ENCODE measurements at regions not wholly inside any gene's neighbourhood (a gene's known extent, or its start where the extent isn't known, plus 50 kb on each side); places are given as distances from the start of the nearest gene placed in this dataset.
"Not testable (repeated sequence)": the region's sequence is repeated elsewhere in the genome, so short reads cannot be mapped to it uniquely, and the experiment has no call there.

- no peaks in the 10 kb centered on the region for H3K4me1 ChIP-seq (ENCODE audit: insufficient read depth)
- H3K27ac ChIP-seq: no peak overlapping the region
- no peaks in the 10 kb centered on the region for H3K36me3 ChIP-seq (replicated peaks; ENCODE audit: insufficient read depth, low read depth)
- H2AFZ ChIP-seq: no peak overlapping the region
- no peak for TF ChIP-seq CTCF (IDR thresholded peaks at IDR 0.05; ENCODE audit: poor library complexity)
- TF ChIP-seq EZH2 (IDR thresholded peaks at IDR 0.05; ENCODE audit: borderline replicate concordance): no peak
- no peak for TF ChIP-seq EZH2phosphoT487 (IDR thresholded peaks at IDR 0.05; ENCODE audit: low read depth, severe bottlenecking, unreplicated experiment)
- H4K20me1 ChIP-seq (ENCODE audit: insufficient read depth, poor library complexity, severe bottlenecking): no peaks in the 10 kb centered on the region
- H3K4me3 ChIP-seq: no peak overlapping the region
- no peaks in the 10 kb centered on the region for H3K27me3 ChIP-seq
- DNase-seq (ENCODE audit: low spot score): no peak
- peaks cover 2% of the 10 kb centered on the region for H3K9me3 ChIP-seq (ENCODE audit: low read depth)
- no peaks in the 10 kb centered on the region for H3K9me2 ChIP-seq (replicated peaks; ENCODE audit: insufficient read depth)
- 74% methylated on average over 3 of the region's 3 CpGs for WGBS (ENCODE audit: low lambda C conversion rate, missing lambda C conversion rate)
- no peak overlapping the region for H3K4me2 ChIP-seq
- H3K79me2 ChIP-seq: no peaks in the 10 kb centered on the region
These were observed 303.1 kb downstream of the IZUMO3 start for GRCh38 chr9:24242576-24242975.

GRCh38 chr9:24218656-24219055 is 327.0 kb downstream of the IZUMO3 start:
- H3K4me2 ChIP-seq: no peak overlapping the region
- no peak overlapping the region for H2AFZ ChIP-seq
- H3K27ac ChIP-seq: no peak overlapping the region
- TF ChIP-seq CTCF (IDR thresholded peaks at IDR 0.05; ENCODE audit: poor library complexity): no peak
- no peak for TF ChIP-seq EZH2phosphoT487 (IDR thresholded peaks at IDR 0.05; ENCODE audit: low read depth, severe bottlenecking, unreplicated experiment)
- TF ChIP-seq EZH2 (IDR thresholded peaks at IDR 0.05; ENCODE audit: borderline replicate concordance): no peak
- no peaks in the 10 kb centered on the region for H3K4me1 ChIP-seq (ENCODE audit: insufficient read depth)
- no peaks in the 10 kb centered on the region for H3K79me2 ChIP-seq
- H3K9me3 ChIP-seq (ENCODE audit: low read depth): no peaks in the 10 kb centered on the region
- H3K36me3 ChIP-seq (replicated peaks; ENCODE audit: insufficient read depth, low read depth): no peaks in the 10 kb centered on the region
- H3K4me3 ChIP-seq: no peak overlapping the region
- H4K20me1 ChIP-seq (ENCODE audit: insufficient read depth, poor library complexity, severe bottlenecking): no peaks in the 10 kb centered on the region
- no peaks in the 10 kb centered on the region for H3K27me3 ChIP-seq
- DNase-seq (ENCODE audit: low spot score): no peak
- H3K9me2 ChIP-seq (replicated peaks; ENCODE audit: insufficient read depth): no peaks in the 10 kb centered on the region
- WGBS (ENCODE audit: low lambda C conversion rate, missing lambda C conversion rate): 63% methylated on average over 2 of the region's 2 CpGs

DNA sequence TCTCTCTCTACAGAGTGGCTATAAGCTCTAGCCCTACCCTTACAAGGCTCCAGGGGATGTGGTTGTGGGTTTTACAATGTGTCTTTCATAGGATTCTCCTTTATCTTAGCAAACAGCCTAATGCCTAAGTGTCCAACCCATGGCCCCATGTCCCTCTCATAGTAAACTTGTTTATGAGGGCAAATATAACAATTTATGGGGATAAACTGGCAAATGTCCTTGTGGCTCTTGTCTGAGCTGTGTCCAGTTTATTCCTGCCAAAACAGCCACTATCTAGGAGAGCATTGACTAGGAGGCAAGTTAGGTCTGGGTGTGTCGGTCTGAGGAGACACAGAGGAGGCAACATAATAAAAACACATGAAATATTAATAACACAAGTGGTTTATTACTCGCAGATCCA is 335.1 kb downstream of the IZUMO3 start:
- no peaks in the 10 kb centered on the region for H3K79me2 ChIP-seq
- no peaks in the 10 kb centered on the region for H3K9me2 ChIP-seq (replicated peaks; ENCODE audit: insufficient read depth)
- no peaks in the 10 kb centered on the region for H3K36me3 ChIP-seq (replicated peaks; ENCODE audit: insufficient read depth, low read depth)
- no peak overlapping the region for H3K4me2 ChIP-seq
- H3K4me1 ChIP-seq (ENCODE audit: insufficient read depth): no peaks in the 10 kb centered on the region
- no peaks in the 10 kb centered on the region for H3K9me3 ChIP-seq (ENCODE audit: low read depth)
- no peak overlapping the region for H3K27ac ChIP-seq
- H3K27me3 ChIP-seq: no peaks in the 10 kb centered on the region
- DNase-seq (ENCODE audit: low spot score): no peak
- WGBS (ENCODE audit: low lambda C conversion rate, missing lambda C conversion rate): 89% methylated on average over 2 of the region's 2 CpGs
- H2AFZ ChIP-seq: no peak overlapping the region
- H3K4me3 ChIP-seq: no peak overlapping the region
- TF ChIP-seq EZH2 (IDR thresholded peaks at IDR 0.05; ENCODE audit: borderline replicate concordance) (no peak), CTCF (IDR thresholded peaks at IDR 0.05; ENCODE audit: poor library complexity) (no peak), EZH2phosphoT487 (IDR thresholded peaks at IDR 0.05; ENCODE audit: low read depth, severe bottlenecking, unreplicated experiment) (no peak)
- H4K20me1 ChIP-seq (ENCODE audit: insufficient read depth, poor library complexity, severe bottlenecking): no peaks in the 10 kb centered on the region

GRCh38 chr9:24189986-24190385 is 355.7 kb downstream of the IZUMO3 start:
- Histone ChIP-seq H3K79me2 (no peaks in the 10 kb centered on the region), H3K4me2 (no peak overlapping the region), H3K27ac (no peak overlapping the region), H4K20me1 (ENCODE audit: insufficient read depth, poor library complexity, severe bottlenecking) (no peaks in the 10 kb centered on the region), H3K36me3 (replicated peaks; ENCODE audit: insufficient read depth, low read depth) (no peaks in the 10 kb centered on the region), H2AFZ (no peak overlapping the region), H3K9me3 (ENCODE audit: low read depth) (no peaks in the 10 kb centered on the region), H3K27me3 (no peaks in the 10 kb centered on the region), H3K4me3 (no peak overlapping the region), H3K4me1 (ENCODE audit: insufficient read depth) (no peaks in the 10 kb centered on the region), H3K9me2 (replicated peaks; ENCODE audit: insufficient read depth) (no peaks in the 10 kb centered on the region)
- 93% methylated on average over 1 of the region's 1 CpG for WGBS (ENCODE audit: low lambda C conversion rate, missing lambda C conversion rate)
- TF ChIP-seq CTCF (IDR thresholded peaks at IDR 0.05; ENCODE audit: poor library complexity) (no peak), EZH2 (IDR thresholded peaks at IDR 0.05; ENCODE audit: borderline replicate concordance) (no peak), EZH2phosphoT487 (IDR thresholded peaks at IDR 0.05; ENCODE audit: low read depth, severe bottlenecking, unreplicated experiment) (no peak)
- no peak for DNase-seq (ENCODE audit: low spot score)

DNA sequence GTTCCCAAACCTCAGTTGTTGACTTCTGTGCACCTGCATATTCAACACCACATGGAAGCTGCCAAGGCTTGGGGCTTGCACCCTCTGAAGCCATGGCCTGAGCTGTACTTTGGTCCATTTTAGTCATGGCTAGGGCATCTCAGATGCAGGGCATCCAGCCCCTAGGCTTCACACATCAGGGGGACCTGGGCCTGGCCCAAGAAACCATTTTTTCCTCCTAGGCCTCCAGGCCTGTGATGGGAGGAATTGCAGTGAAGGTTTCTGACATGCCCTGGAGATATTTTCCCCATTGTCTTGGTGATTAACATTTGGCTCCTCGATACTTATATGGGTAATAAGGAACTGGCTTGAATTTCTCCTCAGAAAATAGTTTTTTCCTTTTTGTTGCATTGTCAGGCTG is 354.5 kb upstream of the ELAVL2 start:
- not testable (repeated sequence) for H3K27ac ChIP-seq; H3K9me2 ChIP-seq (replicated peaks; ENCODE audit: insufficient read depth); H2AFZ ChIP-seq; DNase-seq (ENCODE audit: low spot score); H3K79me2 ChIP-seq; H3K4me3 ChIP-seq; H3K4me1 ChIP-seq (ENCODE audit: insufficient read depth); H3K9me3 ChIP-seq (ENCODE audit: low read depth); H3K4me2 ChIP-seq; H3K27me3 ChIP-seq; H3K36me3 ChIP-seq (replicated peaks; ENCODE audit: insufficient read depth, low read depth); H4K20me1 ChIP-seq (ENCODE audit: insufficient read depth, poor library complexity, severe bottlenecking)
- WGBS (ENCODE audit: low lambda C conversion rate, missing lambda C conversion rate): 57% methylated on average over 1 of the region's 1 CpG
